ENCODE measurements at regions not wholly inside any gene's neighbourhood (a gene's known extent, or its start where the extent isn't known, plus 50 kb on each side); places are given as distances from the start of the nearest gene placed in this dataset.

DNA sequence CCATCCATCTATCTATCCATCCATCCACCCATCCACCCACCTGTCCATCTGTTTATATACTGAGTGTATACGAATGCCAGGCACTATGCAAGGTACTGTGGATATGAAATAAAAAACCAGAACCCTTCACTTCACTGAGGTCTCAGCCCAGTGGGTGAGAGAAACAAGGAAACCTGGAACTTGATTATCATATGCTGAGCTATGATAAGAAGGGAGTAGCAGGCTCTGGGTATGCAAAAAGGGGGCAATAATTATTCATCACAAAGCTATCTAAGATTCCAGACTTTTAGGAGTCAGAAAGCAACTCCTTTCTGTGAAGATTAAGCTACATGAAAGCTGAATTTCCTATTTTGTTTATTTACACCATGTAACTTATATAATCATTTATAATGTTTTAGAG lies 327.7 kb upstream of the IL12A start:
- Histone ChIP-seq H3K36me3 (no peaks in the 10 kb centered on the region), H3K4me1 (no peaks in the 10 kb centered on the region), H3K9me3 (peaks cover 0 to 10% (median 0%) of the 10 kb centered on the region in 3 donors), H3K27ac (no peak overlapping the region), H3K27me3 (no peaks in the 10 kb centered on the region), H3K4me3 (no peak overlapping the region)
- ATAC-seq = no peak
- 75% methylated on average over 1 of the region's 1 CpG; no CpG with 5 or more reads in 1 of the 2 donors for WGBS, 2 donors (ENCODE audit: low coverage in 1 of 2)
- TF ChIP-seq POLR2A (IDR thresholded peaks at IDR 0.05) = no peak
- no peak for TF ChIP-seq EP300 (IDR thresholded peaks at IDR 0.05)
- TF ChIP-seq POLR2AphosphoS5 (IDR thresholded peaks at IDR 0.05) = no peak
- TF ChIP-seq, protein P1, sequence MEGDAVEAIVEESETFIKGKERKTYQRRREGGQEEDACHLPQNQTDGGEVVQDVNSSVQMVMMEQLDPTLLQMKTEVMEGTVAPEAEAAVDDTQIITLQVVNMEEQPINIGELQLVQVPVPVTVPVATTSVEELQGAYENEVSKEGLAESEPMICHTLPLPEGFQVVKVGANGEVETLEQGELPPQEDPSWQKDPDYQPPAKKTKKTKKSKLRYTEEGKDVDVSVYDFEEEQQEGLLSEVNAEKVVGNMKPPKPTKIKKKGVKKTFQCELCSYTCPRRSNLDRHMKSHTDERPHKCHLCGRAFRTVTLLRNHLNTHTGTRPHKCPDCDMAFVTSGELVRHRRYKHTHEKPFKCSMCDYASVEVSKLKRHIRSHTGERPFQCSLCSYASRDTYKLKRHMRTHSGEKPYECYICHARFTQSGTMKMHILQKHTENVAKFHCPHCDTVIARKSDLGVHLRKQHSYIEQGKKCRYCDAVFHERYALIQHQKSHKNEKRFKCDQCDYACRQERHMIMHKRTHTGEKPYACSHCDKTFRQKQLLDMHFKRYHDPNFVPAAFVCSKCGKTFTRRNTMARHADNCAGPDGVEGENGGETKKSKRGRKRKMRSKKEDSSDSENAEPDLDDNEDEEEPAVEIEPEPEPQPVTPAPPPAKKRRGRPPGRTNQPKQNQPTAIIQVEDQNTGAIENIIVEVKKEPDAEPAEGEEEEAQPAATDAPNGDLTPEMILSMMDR (IDR thresholded peaks at IDR 0.05) = no peak

DNA sequence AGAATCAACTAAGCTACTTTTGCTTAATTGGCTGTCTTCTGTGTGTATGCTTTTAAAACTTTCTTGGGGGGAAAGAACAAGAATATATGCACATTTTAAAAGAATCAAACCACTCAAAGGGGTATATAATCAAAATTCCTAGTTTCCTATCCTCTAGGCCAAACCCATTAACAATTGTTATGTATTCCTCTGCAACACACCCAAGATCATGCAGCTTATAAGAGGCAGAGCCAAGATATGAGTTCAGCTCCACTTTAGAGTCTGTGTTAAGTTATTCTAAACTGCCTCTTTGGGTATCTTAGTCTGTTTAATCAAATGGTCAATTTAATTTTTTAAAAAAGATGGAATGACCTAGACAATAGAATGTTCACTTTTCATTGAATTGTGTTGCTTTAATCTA lies 326.1 kb upstream of the IL12A start:
- Histone ChIP-seq H3K27ac (no peak overlapping the region), H3K4me1 (no peaks in the 10 kb centered on the region), H3K4me3 (no peak overlapping the region), H3K9me3 (peaks cover 0 to 10% (median 0%) of the 10 kb centered on the region in 3 donors), H3K27me3 (no peaks in the 10 kb centered on the region), H3K36me3 (no peaks in the 10 kb centered on the region)
- no peak for ATAC-seq
- TF ChIP-seq POLR2A (IDR thresholded peaks at IDR 0.05) (no peak), POLR2AphosphoS5 (IDR thresholded peaks at IDR 0.05) (no peak), EP300 (IDR thresholded peaks at IDR 0.05) (no peak)
- TF ChIP-seq, protein P1 (IDR thresholded peaks at IDR 0.05) = no peak

DNA sequence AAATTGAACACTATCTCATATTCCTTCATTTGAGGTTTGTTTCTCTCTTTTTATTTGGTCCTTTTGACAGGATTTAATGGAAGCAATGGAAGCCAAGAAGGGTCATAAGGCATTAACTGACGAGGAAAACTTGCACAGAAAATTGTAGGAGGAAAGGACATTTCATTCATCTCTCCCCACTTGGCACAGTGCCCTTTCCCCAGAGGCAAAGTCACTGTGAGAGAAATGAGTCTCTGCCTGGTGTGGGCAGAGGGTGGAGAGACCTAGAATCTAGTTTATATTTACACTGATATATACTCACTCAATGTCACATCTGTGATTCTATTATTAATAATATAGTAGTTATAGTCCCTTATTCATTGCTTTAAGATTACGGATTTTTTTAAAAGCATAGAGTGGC lies 324.6 kb upstream of the IL12A start:
- WGBS, 2 donors (ENCODE audit: low coverage in 1 of 2) = 46 to 55% methylated on average over 2 of the region's 2 CpGs
- no peak for ATAC-seq
- Histone ChIP-seq H3K9me3 (peaks cover 0 to 10% (median 0%) of the 10 kb centered on the region in 3 donors), H3K27ac (no peak overlapping the region), H3K27me3 (no peaks in the 10 kb centered on the region), H3K36me3 (no peaks in the 10 kb centered on the region), H3K4me3 (no peak overlapping the region), H3K4me1 (peaks cover 0 to 4% (median 0%) of the 10 kb centered on the region in 3 donors)
- TF ChIP-seq POLR2A (IDR thresholded peaks at IDR 0.05) (no peak), POLR2AphosphoS5 (IDR thresholded peaks at IDR 0.05) (no peak), EP300 (IDR thresholded peaks at IDR 0.05) (no peak)
- TF ChIP-seq, protein P1 (IDR thresholded peaks at IDR 0.05) = no peak

DNA sequence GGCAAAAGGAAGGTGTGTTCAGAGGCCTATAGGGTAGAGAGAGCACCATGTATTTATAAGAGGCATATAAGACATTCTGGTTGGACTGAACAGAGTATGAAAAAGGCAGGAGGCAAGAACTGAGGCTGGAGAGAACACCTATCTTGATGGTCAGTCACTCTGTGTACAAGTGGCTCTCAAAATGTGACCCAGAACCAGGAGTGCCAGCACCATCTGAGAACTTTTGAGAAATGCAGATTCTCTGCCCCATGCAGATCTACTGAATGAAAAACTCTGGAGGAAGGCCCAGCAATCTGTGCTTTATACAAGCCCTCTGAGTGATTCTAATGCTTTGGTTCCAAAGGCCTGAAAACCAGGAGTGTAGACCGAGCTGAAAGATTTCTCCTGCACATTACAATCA lies 324.0 kb upstream of the IL12A start:
- Histone ChIP-seq H3K4me1 (peaks cover 0 to 4% (median 0%) of the 10 kb centered on the region in 3 donors), H3K27me3 (no peaks in the 10 kb centered on the region), H3K27ac (no peak overlapping the region), H3K9me3 (peaks cover 0 to 10% (median 0%) of the 10 kb centered on the region in 3 donors), H3K36me3 (no peaks in the 10 kb centered on the region), H3K4me3 (no peak overlapping the region)
- TF ChIP-seq POLR2A (IDR thresholded peaks at IDR 0.05) (no peak), POLR2AphosphoS5 (IDR thresholded peaks at IDR 0.05) (no peak), EP300 (IDR thresholded peaks at IDR 0.05) (no peak)
- TF ChIP-seq, protein P1 (IDR thresholded peaks at IDR 0.05) = no peak
- WGBS, 2 donors (ENCODE audit: low coverage in 1 of 2) = 86 to 100% methylated on average over 1 of the region's 1 CpG
- no peak for ATAC-seq

DNA sequence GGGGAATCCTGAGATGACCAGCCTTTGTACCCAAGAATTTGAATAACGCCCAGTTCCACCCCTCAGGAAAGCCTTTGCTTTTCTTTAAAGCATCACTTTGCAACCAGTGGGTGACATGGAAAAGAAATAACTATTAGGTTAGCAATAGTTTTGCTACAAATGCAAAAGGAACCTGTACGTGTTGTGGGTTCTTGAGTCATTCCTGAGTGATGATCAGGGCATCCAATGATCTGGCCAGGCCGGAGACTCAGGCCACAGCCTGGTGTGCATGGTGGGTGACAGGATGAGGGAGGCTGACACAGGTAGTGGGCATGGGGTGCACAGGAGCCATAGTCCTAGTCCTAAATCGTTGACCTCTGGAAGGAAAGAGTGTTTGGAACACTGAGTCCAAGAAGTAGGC lies 321.4 kb upstream of the IL12A start:
- TF ChIP-seq EP300 (IDR thresholded peaks at IDR 0.05) (no peak), POLR2A (IDR thresholded peaks at IDR 0.05) (no peak), POLR2AphosphoS5 (IDR thresholded peaks at IDR 0.05) (no peak)
- TF ChIP-seq, protein P1 (IDR thresholded peaks at IDR 0.05) = no peak
- H3K27ac ChIP-seq = no peak overlapping the region
- WGBS, 2 donors (ENCODE audit: low coverage in 1 of 2) = 69% methylated on average over 2 of the region's 4 CpGs; no CpG with 5 or more reads in 1 of the 2 donors
- H3K4me1 ChIP-seq = peaks cover 0 to 4% (median 0%) of the 10 kb centered on the region in 3 donors
- no peaks in the 10 kb centered on the region for H3K27me3 ChIP-seq
- ATAC-seq = no peak
- H3K36me3 ChIP-seq = no peaks in the 10 kb centered on the region
- peaks cover 0 to 4% (median 0%) of the 10 kb centered on the region in 3 donors for H3K9me3 ChIP-seq
- no peak overlapping the region for H3K4me3 ChIP-seq

Measured in gastroesophageal sphincter (tissue), 4 donors.